SU-DHL-6 (cell line): ENCODE measurements at regions not wholly inside any gene's neighbourhood (a gene's known extent, or its start where the extent isn't known, plus 50 kb on each side); places are given as distances from the start of the nearest gene placed in this dataset.

ENCODE experiments used
- H2AFZ ChIP-seq: fragments of 200-600 bp; sonication (generic); 2 replicates; pipeline ENCODE4 v1.6.1; 2014; ENCODE audit warnings: low read depth, mild to moderate bottlenecking, moderate library complexity, mixed read lengths, antibody characterized with exemption, low read length; ENCODE audit not compliant: severe bottlenecking
- H3F3A ChIP-seq: fragments of 200-600 bp; shearing (Covaris generic); 2 replicates; pipeline ENCODE4 v1.6.0; 2016; ENCODE audit warnings: antibody characterized with exemption, mild to moderate bottlenecking; ENCODE audit not compliant: insufficient read depth
- H3K27ac ChIP-seq: fragments of 200-600 bp; sonication (generic); 2 replicates; pipeline ENCODE4 v1.5.1; 2016; ENCODE audit warnings: low read depth, mild to moderate bottlenecking, low read length, moderate library complexity, mixed read lengths
- H3K27me3 ChIP-seq: fragments of 200-600 bp; sonication (generic), shearing (Covaris generic); 2 replicates; pipeline ENCODE4 v1.6.0; 2014; ENCODE audit warnings: mild to moderate bottlenecking, low read length
- H3K36me3 ChIP-seq: fragments of 200-600 bp; sonication (generic); 2 replicates; pipeline ENCODE4 v1.6.1; 2014; ENCODE audit warnings: mild to moderate bottlenecking, low read length, mixed read lengths
- H3K4me2 ChIP-seq: fragments of 300-600, 200-600 bp; shearing (Covaris generic), sonication (generic); 2 replicates; pipeline ENCODE4 v1.6.0; 2014; ENCODE audit warnings: low read length, low read depth, mild to moderate bottlenecking; ENCODE audit not compliant: poor library complexity, severe bottlenecking
- H3K4me3 ChIP-seq: fragments of 200-600 bp; sonication (generic); 2 replicates; pipeline ENCODE4 v1.5.1; 2014; ENCODE audit warnings: antibody characterized with exemption, low read length, mild to moderate bottlenecking, mixed read lengths; ENCODE audit not compliant: insufficient read depth, poor library complexity, severe bottlenecking
- H3K79me2 ChIP-seq: fragments of 200-600 bp; sonication (generic); 2 replicates; pipeline ENCODE4 v1.6.1; 2014; ENCODE audit warnings: mild to moderate bottlenecking, low read length, moderate library complexity; ENCODE audit not compliant: insufficient read depth
- H3K9ac ChIP-seq: fragments of 200-600 bp; sonication (generic); 2 replicates; pipeline ENCODE4 v1.7.0; 2014; ENCODE audit warnings: mild to moderate bottlenecking, low read length
- H3K9me2 ChIP-seq: fragments of 200-600 bp; sonication (generic); replicated peaks from 2 replicates; pipeline ENCODE4 v1.6.1; 2014; ENCODE audit warnings: low read length; ENCODE audit not compliant: insufficient read depth
- H3K9me3 ChIP-seq: fragments of 200-600 bp; sonication (generic); 2 replicates; pipeline ENCODE4 v1.6.1; 2014; ENCODE audit warnings: low read length, mixed read lengths; ENCODE audit not compliant: insufficient read depth
- H4K20me1 ChIP-seq: fragments of 200-600 bp; sonication (generic); 2 replicates; pipeline ENCODE4 v1.6.1; 2014; ENCODE audit warnings: low read depth, mild to moderate bottlenecking, antibody characterized with exemption, low read length, moderate library complexity, mixed read lengths
- EZH2phosphoT487 ChIP-seq: fragments of 200-600 bp; sonication (generic), shearing (Covaris generic); conservative IDR thresholded peaks from 2 replicates; pipeline ENCODE4 v1.6.1; 2018; ENCODE audit warnings: mild to moderate bottlenecking, antibody characterized with exemption, low read length, moderate library complexity, mixed read lengths
- TF ChIP-seq, protein P1 (sequence below): fragments of 200-600 bp; sonication (generic); IDR thresholded peaks from one replicate; pipeline ENCODE4 v1.5.1; 2017; ENCODE audit warnings: antibody characterized with exemption, mild to moderate bottlenecking, low read length, moderate library complexity; ENCODE audit not compliant: insufficient read depth, poor library complexity, severe bottlenecking

DNA sequence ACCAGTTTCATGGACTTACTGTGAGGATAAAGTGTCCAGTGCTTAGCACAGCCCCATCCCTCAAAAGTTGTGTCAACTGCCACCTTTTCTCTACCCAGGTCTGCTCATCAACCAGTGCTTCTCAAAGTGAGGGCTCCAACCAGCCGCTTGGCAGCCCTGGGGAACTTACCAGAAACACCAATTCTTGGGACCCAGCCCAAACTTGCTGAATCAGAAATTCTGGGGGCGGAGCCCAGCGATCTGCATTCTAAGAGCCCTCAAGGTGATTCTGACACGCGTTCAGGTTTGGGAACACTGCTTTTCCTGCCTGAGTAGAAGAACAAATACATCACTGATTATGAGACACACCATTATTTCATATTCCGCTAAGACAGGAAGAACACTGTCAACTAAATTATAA lies 132.0 kb downstream of the NSG2 start:
- Histone ChIP-seq H3K27ac (no peak overlapping the region), H3F3A (no peaks in the 10 kb centered on the region), H3K9me2 (no peaks in the 10 kb centered on the region), H3K79me2 (no peaks in the 10 kb centered on the region), H3K4me3 (no peak overlapping the region), H3K27me3 (no peaks in the 10 kb centered on the region), H3K9me3 (no peaks in the 10 kb centered on the region), H3K9ac (no peak overlapping the region), H3K36me3 (no peaks in the 10 kb centered on the region), H3K4me2 (no peak overlapping the region), H4K20me1 (no peaks in the 10 kb centered on the region), H2AFZ (no peak overlapping the region)
- TF ChIP-seq EZH2phosphoT487: no peak
- TF ChIP-seq, protein P1, sequence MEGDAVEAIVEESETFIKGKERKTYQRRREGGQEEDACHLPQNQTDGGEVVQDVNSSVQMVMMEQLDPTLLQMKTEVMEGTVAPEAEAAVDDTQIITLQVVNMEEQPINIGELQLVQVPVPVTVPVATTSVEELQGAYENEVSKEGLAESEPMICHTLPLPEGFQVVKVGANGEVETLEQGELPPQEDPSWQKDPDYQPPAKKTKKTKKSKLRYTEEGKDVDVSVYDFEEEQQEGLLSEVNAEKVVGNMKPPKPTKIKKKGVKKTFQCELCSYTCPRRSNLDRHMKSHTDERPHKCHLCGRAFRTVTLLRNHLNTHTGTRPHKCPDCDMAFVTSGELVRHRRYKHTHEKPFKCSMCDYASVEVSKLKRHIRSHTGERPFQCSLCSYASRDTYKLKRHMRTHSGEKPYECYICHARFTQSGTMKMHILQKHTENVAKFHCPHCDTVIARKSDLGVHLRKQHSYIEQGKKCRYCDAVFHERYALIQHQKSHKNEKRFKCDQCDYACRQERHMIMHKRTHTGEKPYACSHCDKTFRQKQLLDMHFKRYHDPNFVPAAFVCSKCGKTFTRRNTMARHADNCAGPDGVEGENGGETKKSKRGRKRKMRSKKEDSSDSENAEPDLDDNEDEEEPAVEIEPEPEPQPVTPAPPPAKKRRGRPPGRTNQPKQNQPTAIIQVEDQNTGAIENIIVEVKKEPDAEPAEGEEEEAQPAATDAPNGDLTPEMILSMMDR: no peak

DNA sequence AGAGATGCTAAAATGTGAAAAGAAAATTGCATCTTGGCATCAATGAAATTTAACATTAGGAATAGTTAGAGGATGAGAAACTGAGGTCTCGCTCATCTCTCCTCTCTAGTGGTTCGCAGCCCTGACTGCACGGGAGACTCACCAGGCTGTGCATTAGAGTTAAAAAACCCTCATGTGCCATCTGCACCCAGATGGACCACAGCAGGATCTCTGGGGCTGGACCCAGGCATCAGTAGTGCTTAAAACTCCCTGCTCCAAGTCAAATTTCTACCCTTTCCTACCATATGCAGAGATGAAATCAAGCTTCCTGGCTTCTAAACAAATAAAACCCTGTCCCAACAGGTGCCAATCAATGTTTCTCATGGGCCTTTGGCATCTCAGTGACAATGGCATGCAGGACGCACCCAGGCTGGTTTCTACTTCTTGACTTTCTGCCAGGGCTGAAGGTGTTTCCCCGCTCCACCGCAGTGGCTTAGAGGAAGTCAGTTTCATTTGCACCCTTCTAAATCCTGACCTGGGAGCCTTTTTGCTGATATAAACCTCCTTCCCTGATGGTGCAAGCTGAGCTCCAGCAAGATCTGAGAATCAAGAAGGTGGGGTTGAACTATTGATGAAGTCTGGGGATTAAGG lies 132.6 kb downstream of the NSG2 start:
- no peak overlapping the region for H3K9ac ChIP-seq
- no peaks in the 10 kb centered on the region for H3K9me2 ChIP-seq
- TF ChIP-seq, protein P1: no peak
- no peaks in the 10 kb centered on the region for H3K36me3 ChIP-seq
- H4K20me1 ChIP-seq: no peaks in the 10 kb centered on the region
- no peaks in the 10 kb centered on the region for H3K9me3 ChIP-seq
- no peaks in the 10 kb centered on the region for H3F3A ChIP-seq
- no peaks in the 10 kb centered on the region for H3K79me2 ChIP-seq
- H3K4me3 ChIP-seq: no peak overlapping the region
- H2AFZ ChIP-seq: no peak overlapping the region
- H3K4me2 ChIP-seq: no peak overlapping the region
- H3K27me3 ChIP-seq: no peaks in the 10 kb centered on the region
- no peak overlapping the region for H3K27ac ChIP-seq

DNA sequence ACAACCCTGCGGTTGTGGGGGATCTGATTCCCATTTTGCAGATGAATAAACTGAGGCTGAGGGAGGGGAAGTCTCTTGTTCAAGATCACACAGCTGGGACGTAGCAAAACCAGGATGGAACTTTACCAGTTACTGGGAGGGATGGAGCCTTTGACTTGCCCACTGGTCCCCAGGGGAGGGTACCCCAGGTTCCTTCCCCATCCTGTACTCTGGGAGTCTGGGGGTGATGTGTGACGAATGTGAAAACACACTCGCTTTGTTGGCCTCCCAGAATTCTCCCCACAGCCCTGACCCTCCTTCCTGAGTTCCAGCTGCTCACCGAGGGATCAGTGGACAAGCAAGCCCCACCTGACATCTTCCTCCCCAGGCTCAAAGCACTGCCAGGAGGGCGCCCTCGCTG lies 135.1 kb downstream of the NSG2 start:
- no peaks in the 10 kb centered on the region for H3F3A ChIP-seq
- no peak overlapping the region for H3K27ac ChIP-seq
- H3K9me2 ChIP-seq: no peaks in the 10 kb centered on the region
- H2AFZ ChIP-seq: no peak overlapping the region
- no peak overlapping the region for H3K4me2 ChIP-seq
- no peaks in the 10 kb centered on the region for H4K20me1 ChIP-seq
- H3K9me3 ChIP-seq: no peaks in the 10 kb centered on the region
- H3K9ac ChIP-seq: no peak overlapping the region
- TF ChIP-seq EZH2phosphoT487: no peak
- TF ChIP-seq, protein P1: no peak
- no peaks in the 10 kb centered on the region for H3K36me3 ChIP-seq
- H3K4me3 ChIP-seq: no peak overlapping the region
- H3K79me2 ChIP-seq: no peaks in the 10 kb centered on the region
- H3K27me3 ChIP-seq: no peaks in the 10 kb centered on the region
